Coronary artery (tissue), 2 donors: ENCODE measurements at regions not wholly inside any gene's neighbourhood (a gene's known extent, or its start where the extent isn't known, plus 50 kb on each side); places are given as distances from the start of the nearest gene placed in this dataset.

Experiments
- DNase-seq: peaks from one replicate; pipeline ENCODE4 v3.0.0-alpha.2; 2017; ENCODE audit warnings: low spot score
- H3K27ac ChIP-seq, 2 donors: fragments of 200-600 bp; sonication (generic); one replicate each; pipeline ENCODE4 v1.5.1; 2016 to 2019
- H3K4me3 ChIP-seq: fragments of 200-600 bp; sonication (generic); 2 replicates; pipeline ENCODE4 v1.5.1; 2016; ENCODE audit warnings: mild to moderate bottlenecking, moderate library complexity
- TF ChIP-seq, protein P1 (sequence below): fragments of 200-600 bp; sonication (generic); IDR thresholded peaks from one replicate; pipeline ENCODE4 v1.5.1; 2019; ENCODE audit warnings: antibody characterized with exemption

- TF ChIP-seq, protein P1, sequence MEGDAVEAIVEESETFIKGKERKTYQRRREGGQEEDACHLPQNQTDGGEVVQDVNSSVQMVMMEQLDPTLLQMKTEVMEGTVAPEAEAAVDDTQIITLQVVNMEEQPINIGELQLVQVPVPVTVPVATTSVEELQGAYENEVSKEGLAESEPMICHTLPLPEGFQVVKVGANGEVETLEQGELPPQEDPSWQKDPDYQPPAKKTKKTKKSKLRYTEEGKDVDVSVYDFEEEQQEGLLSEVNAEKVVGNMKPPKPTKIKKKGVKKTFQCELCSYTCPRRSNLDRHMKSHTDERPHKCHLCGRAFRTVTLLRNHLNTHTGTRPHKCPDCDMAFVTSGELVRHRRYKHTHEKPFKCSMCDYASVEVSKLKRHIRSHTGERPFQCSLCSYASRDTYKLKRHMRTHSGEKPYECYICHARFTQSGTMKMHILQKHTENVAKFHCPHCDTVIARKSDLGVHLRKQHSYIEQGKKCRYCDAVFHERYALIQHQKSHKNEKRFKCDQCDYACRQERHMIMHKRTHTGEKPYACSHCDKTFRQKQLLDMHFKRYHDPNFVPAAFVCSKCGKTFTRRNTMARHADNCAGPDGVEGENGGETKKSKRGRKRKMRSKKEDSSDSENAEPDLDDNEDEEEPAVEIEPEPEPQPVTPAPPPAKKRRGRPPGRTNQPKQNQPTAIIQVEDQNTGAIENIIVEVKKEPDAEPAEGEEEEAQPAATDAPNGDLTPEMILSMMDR, result no peak
- no peak for DNase-seq
- no peak overlapping the region for H3K4me3 ChIP-seq
- no peak overlapping the region for H3K27ac ChIP-seq
Measured at GRCh38 chr3:72490688-72491435, 357.4 kb downstream of the SHQ1 start.

DNA sequence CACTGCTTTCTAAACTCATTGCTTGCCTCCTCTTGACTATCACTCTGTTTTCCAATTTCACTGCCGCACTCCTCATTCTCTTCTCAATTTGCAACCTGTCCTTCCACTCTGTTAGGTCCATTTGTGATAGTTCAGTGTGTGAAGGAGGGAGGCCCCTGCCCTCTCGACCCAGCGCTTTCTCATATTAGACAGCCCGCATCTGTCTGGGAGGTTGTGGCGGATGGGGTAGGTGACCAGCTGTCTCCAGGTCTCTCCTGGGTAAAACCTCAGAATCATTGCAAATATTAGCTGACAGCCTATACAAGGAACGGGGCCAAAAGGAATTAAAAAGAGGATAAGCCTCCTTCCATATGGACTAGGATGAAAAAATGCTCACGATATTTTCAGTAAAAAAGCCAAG lies 358.3 kb downstream of the SHQ1 start:
- H3K27ac ChIP-seq, result no peak overlapping the region
- H3K4me3 ChIP-seq, result no peak overlapping the region
- DNase-seq, result no peak
- TF ChIP-seq, protein P1, result no peak

DNA sequence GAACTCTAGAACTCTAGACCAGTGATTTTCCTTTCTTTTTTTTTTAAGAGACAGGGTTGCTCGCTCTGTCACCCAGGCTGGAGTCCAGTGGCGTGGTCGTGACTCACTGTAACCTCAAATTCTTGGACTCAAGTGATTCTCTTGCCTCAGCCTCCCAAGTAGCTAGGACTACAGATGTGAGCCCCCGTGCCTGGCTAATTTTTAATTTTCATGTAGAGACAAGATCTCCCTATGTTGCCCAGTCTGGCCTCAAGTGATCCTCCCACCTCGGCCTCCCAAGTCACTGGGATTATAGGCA lies 359.6 kb downstream of the SHQ1 start:
- no peak overlapping the region for H3K4me3 ChIP-seq
- TF ChIP-seq, protein P1, result no peak
- no peak for DNase-seq
- no peak overlapping the region for H3K27ac ChIP-seq

- no peak for DNase-seq
- H3K27ac ChIP-seq, result no peak overlapping the region
- TF ChIP-seq, protein P1, result no peak
- no peak overlapping the region for H3K4me3 ChIP-seq
Measured at GRCh38 chr3:72487946-72488737, 360.1 kb downstream of the SHQ1 start.

DNA sequence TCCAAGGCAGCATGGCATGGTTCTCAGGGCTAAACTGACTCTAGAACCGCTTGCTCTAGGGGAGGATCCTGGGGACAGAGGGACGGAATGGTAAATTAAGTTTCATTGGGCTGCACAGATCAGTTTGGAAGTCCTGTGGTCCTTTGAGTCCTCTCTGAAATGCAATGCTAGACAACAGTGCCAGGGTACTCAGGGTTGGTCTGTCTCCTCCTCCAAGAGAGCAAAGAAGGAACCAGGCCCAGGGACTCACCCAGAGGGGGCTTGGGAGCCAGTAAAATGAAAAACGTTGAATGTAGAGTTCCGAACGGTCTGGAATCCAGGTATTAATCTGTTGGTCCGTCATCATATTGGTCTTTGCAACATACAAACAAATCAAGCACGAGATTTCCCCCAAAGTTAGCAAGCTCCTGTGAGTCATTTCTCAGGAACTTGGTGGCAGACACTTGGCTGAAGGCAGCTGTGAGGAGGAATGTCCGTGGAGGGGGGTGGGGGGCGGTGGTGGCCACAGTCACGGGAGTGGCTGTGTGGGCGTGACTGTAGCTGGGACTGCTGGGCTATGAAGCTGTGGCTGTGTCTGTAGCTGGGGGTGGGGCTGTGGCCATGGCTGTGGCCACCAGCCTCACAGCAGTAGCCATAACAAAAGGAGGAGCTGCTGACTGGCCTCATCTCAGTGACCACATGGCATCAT lies 361.0 kb downstream of the SHQ1 start:
- Histone ChIP-seq H3K27ac (peak overlapping the region; percentile 1 to 25), H3K4me3 (peak overlapping the region; percentile 26)
- TF ChIP-seq, protein P1, result no peak
- peak; percentile 87 for DNase-seq

- Histone ChIP-seq H3K27ac (peak overlapping the region in 1 of 2 donors; percentile 25), H3K4me3 (no peak overlapping the region)
- TF ChIP-seq, protein P1, result no peak
- no peak for DNase-seq
Measured at GRCh38 chr3:72485641-72486040, 362.6 kb downstream of the SHQ1 start.
